PC-9 (cell line): ENCODE measurements at regions not wholly inside any gene's neighbourhood (a gene's known extent, or its start where the extent isn't known, plus 50 kb on each side); places are given as distances from the start of the nearest gene placed in this dataset.
"Not testable (repeated sequence)": the region's sequence is repeated elsewhere in the genome, so short reads cannot be mapped to it uniquely, and the experiment has no call there.

Experiments used
- BruUV-seq: library from RNA; stranded (reverse); fragments of 400-500 nt; replicated peaks from 2 replicates; lab custom pipeline; 2021; lab: Mats Ljungman, UMichigan
- CTCF ChIA-PET: fragments of 300-600 bp; sonication (Branson Sonifier 250); formaldehyde crosslinking; loops from one replicate; lab custom pipeline; 2022; ENCODE audit warnings: antibody characterized with exemption; lab: Charles Lee
- POLR2A ChIA-PET: fragments of 300-600 bp; sonication (Branson Sonifier 250); formaldehyde crosslinking; loops from one replicate; lab custom pipeline; 2022; ENCODE audit warnings: antibody characterized with exemption; ENCODE audit not compliant: unreplicated experiment; lab: Charles Lee
- DNase-seq, 2 experiments: peaks; one replicate each; pipeline versions ENCODE4 v3.0.0 to v3.0.0-alpha.2; 2015 to 2022; ENCODE audit warnings: mixed read lengths in 1 of 2
- H2AFZ ChIP-seq: fragments of 200-600 bp; sonication (generic); 2 replicates; pipeline ENCODE4 v1.8.1; 2017; ENCODE audit warnings: antibody characterized with exemption
- H3F3A ChIP-seq: fragments of 200-600 bp; sonication (generic); 2 replicates; pipeline ENCODE4 v1.8.1; 2017; ENCODE audit warnings: antibody characterized with exemption, mild to moderate bottlenecking, low read depth; ENCODE audit not compliant: insufficient read depth
- H3K27ac ChIP-seq: fragments of 200-600 bp; sonication (generic); 2 replicates; pipeline ENCODE4 v1.6.1; 2016; ENCODE audit warnings: mixed run types
- H3K27me3 ChIP-seq: fragments of 200-600 bp; sonication (generic); 2 replicates; pipeline ENCODE4 v1.6.1; 2016; ENCODE audit warnings: low read depth, mixed run types; ENCODE audit not compliant: insufficient read depth
- H3K36me3 ChIP-seq: fragments of 200-600 bp; sonication (generic); 2 replicates; pipeline ENCODE4 v1.6.1; 2016; ENCODE audit warnings: low read depth, mixed run types
- H3K4me1 ChIP-seq: fragments of 200-600 bp; sonication (generic); replicated peaks from 2 replicates; pipeline ENCODE4 v1.6.1; 2016; ENCODE audit warnings: mixed run types; ENCODE audit not compliant: insufficient read depth
- H3K4me2 ChIP-seq: fragments of 200-600 bp; sonication (generic); 2 replicates; pipeline ENCODE4 v1.6.1; 2017; ENCODE audit warnings: mixed run types
- H3K4me3 ChIP-seq: fragments of 200-600 bp; sonication (generic); 2 replicates; pipeline ENCODE4 v1.6.1; 2016; ENCODE audit warnings: mixed run types
- H3K79me2 ChIP-seq: fragments of 200-600 bp; sonication (generic); 2 replicates; pipeline ENCODE4 v1.6.1; 2017; ENCODE audit warnings: low read depth, mixed run types
- H3K9me2 ChIP-seq: fragments of 200-600 bp; sonication (generic); 2 replicates; pipeline ENCODE4 v1.8.1; 2017; ENCODE audit warnings: mild to moderate bottlenecking; ENCODE audit not compliant: insufficient read depth
- H3K9me3 ChIP-seq: fragments of 200-600 bp; sonication (generic); 2 replicates; pipeline ENCODE4 v1.8.1; 2016; ENCODE audit warnings: low read depth; ENCODE audit not compliant: insufficient read depth
- H4K20me1 ChIP-seq: fragments of 200-600 bp; sonication (generic); 2 replicates; pipeline ENCODE4 v1.8.1; 2017; ENCODE audit not compliant: insufficient read depth
- CTCF ChIP-seq: fragments of 200-600 bp; sonication (generic); conservative IDR thresholded peaks from 2 replicates; pipeline ENCODE4 v1.6.1; 2017; ENCODE audit warnings: mixed run types, antibody characterized with exemption, mild to moderate bottlenecking, moderate library complexity
- EZH2 ChIP-seq: fragments of 200-600 bp; sonication (generic); IDR thresholded peaks from 2 replicates; pipeline ENCODE4 v1.8.0; 2017; ENCODE audit warnings: antibody characterized with exemption, low read depth
- intact Hi-C: fragments of 100-400 bp; cut with micrococcal nuclease; formaldehyde crosslinking; loops from one replicate; pipeline ENCODE4 v1.10.0; 2022; ENCODE audit not compliant: unreplicated experiment

DNA sequence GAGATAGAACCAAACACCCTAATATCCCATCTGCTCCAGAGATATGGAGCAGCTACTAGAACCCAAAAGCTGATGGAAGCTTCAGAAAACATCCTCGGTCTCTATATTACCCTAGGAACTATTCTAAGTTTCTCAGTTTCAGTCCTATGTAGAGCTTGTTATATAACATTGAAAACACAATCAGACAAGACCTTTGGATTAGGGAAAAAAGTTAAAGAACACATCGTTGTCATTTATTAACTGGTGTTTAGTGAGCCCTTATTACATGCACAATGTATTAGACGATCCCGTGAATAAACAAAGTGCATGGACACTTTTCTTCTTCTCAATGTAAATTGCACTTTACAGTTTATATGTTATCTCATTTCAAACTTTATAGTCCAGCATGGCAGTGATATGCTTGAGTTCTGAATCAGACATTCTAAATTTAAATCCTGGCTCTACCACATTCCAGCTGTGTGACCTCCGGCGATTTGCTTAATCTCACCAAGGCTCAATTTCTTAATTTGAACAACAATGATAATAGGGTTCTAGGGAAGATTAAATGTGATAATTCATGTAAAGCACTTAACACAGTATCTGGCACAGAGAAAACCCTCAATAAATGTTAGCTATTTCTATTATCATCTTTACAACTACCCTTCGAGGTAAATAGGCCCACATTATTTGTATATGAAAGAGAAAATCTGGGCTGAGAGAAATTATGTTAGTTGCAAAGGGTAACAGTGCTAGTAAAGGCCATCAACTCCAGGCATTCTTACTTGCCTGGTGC lies 83.6 kb upstream of the PIK3C3 start:
- CTCF ChIA-PET = no interaction called here
- H2AFZ ChIP-seq = 0 out of 2 replicates have a peak overlapping the region, but pooled peaks have one; percentile 1

DNA sequence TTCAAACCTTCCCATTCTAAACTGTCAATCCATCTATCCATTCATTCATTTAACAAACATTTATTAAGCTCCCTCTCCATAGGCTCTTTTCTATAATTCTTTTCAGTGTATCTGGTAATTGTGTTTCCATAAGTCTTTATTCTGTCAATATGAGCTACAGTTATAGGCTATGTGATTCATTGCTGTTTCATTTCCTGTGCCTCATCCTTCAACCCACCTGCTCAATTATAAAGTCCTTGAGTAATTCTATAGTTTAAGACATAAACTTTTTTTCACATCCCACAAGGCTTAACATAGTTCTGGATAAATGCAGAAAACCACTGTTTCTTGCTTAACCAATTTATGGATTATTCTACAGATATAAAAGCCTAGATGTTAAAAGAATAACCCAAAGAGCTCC lies 84.2 kb upstream of the PIK3C3 start:
- CTCF ChIA-PET = no interaction called here

More for the DNA sequence above, 83.6 kb upstream of the PIK3C3 start:
- POLR2A ChIA-PET = no interaction called here
- no peaks in the 10 kb centered on the region for H3K79me2 ChIP-seq
- peak overlapping the region; percentile 27 for H3K4me2 ChIP-seq
- peak overlapping the region; percentile 41 for H3K27ac ChIP-seq
- no TSS peak for BruUV-seq
- H3K9me3 ChIP-seq = no peaks in the 10 kb centered on the region
- H3K9me2 ChIP-seq = no peaks in the 10 kb centered on the region
- DNase-seq = peak in 1 of 2 experiments; percentile 63
- intact Hi-C loops = no loop called here
- TF ChIP-seq CTCF (no peak), EZH2 (no peak)
- no peaks in the 10 kb centered on the region for H3K27me3 ChIP-seq
- peaks cover 34% of the 10 kb centered on the region for H3K4me1 ChIP-seq
- no peaks in the 10 kb centered on the region for H3K36me3 ChIP-seq
- H3F3A ChIP-seq = no peaks in the 10 kb centered on the region
- H3K4me3 ChIP-seq = no peak overlapping the region
- H4K20me1 ChIP-seq = no peaks in the 10 kb centered on the region

GRCh38 chr18:41870191-41870590 lies 84.8 kb upstream of the PIK3C3 start:
- TF ChIP-seq EZH2 = no peak
- TF ChIP-seq CTCF = no peak
- H3K4me1 ChIP-seq = peaks cover 28% of the 10 kb centered on the region

More for the DNA sequence above, 84.2 kb upstream of the PIK3C3 start:
- Histone ChIP-seq H4K20me1 (no peaks in the 10 kb centered on the region), H2AFZ (no peak overlapping the region), H3K9me2 (no peaks in the 10 kb centered on the region), H3K27me3 (no peaks in the 10 kb centered on the region), H3K4me3 (no peak overlapping the region), H3K79me2 (no peaks in the 10 kb centered on the region), H3K9me3 (no peaks in the 10 kb centered on the region), H3K27ac (no peak overlapping the region), H3K4me2 (peak overlapping the region; percentile 27; the same call in 1 of the 2 replicates), H3F3A (no peaks in the 10 kb centered on the region), H3K4me1 (peaks cover 34% of the 10 kb centered on the region), H3K36me3 (no peaks in the 10 kb centered on the region)
- peak in 1 of 2 experiments; percentile 44 for DNase-seq
- BruUV-seq = no TSS peak
- intact Hi-C loops = no loop called here
- POLR2A ChIA-PET = no interaction called here
- no peak for TF ChIP-seq EZH2
- TF ChIP-seq CTCF = no peak

GRCh38 chr18:41865796-41866195 lies 89.2 kb upstream of the PIK3C3 start:
- POLR2A ChIA-PET, H3K9me3 ChIP-seq, H2AFZ ChIP-seq, H4K20me1 ChIP-seq, BruUV-seq, H3K9me2 ChIP-seq, CTCF ChIA-PET, H3K27me3 ChIP-seq, DNase-seq, H3K4me2 ChIP-seq, H3K36me3 ChIP-seq, H3K4me3 ChIP-seq, H3F3A ChIP-seq, H3K4me1 ChIP-seq, intact Hi-C loops, H3K79me2 ChIP-seq, H3K27ac ChIP-seq: not testable (repeated sequence)

More at GRCh38 chr18:41870191-41870590, 84.8 kb upstream of the PIK3C3 start:
- Histone ChIP-seq H3K9me3 (no peaks in the 10 kb centered on the region), H4K20me1 (no peaks in the 10 kb centered on the region), H3K79me2 (no peaks in the 10 kb centered on the region), H3K9me2 (no peaks in the 10 kb centered on the region), H2AFZ (no peak overlapping the region), H3K27ac (no peak overlapping the region), H3K4me2 (no peak overlapping the region), H3F3A (no peaks in the 10 kb centered on the region), H3K27me3 (no peaks in the 10 kb centered on the region), H3K4me3 (no peak overlapping the region), H3K36me3 (no peaks in the 10 kb centered on the region)
- BruUV-seq = no TSS peak
- ChIA-PET POLR2A (no interaction called here), CTCF (interaction anchor here (0.6 kb wide), 1 partner anchor 32 kb away, joined by 4 read pairs; no protein-coding TSS in a partner anchor)
- DNase-seq = no peak
- intact Hi-C loops = no loop called here
